Pulmonary artery endothelial cell (primary cell): ENCODE measurements at regions not wholly inside any gene's neighbourhood (a gene's known extent, or its start where the extent isn't known, plus 50 kb on each side); places are given as distances from the start of the nearest gene placed in this dataset.
"Not testable (repeated sequence)": the region's sequence is repeated elsewhere in the genome, so short reads cannot be mapped to it uniquely, and the experiment has no call there.

Experiments
- DNase-seq: peaks from one replicate; pipeline ENCODE4 v3.0.0-alpha.2; 2011; ENCODE audit warnings: low read depth, low spot score

- DNase-seq, result no peak
Measured at GRCh38 chr14:30362369-30363218, 196.4 kb upstream of the G2E3 start.

- DNase-seq, result not testable (repeated sequence)
Measured at GRCh38 chr14:30363219-30363880, 195.6 kb upstream of the G2E3 start.

- DNase-seq, result no peak
Measured at GRCh38 chr14:30369502-30370180, 189.3 kb upstream of the G2E3 start.

GRCh38 chr14:30373053-30373452, 185.9 kb upstream of the G2E3 start:
- DNase-seq, result no peak

- DNase-seq, result no peak
Measured at GRCh38 chr14:30373526-30373925, 185.4 kb upstream of the G2E3 start.

- peak; percentile 11 for DNase-seq
Measured at GRCh38 chr14:30375296-30375892, 183.6 kb upstream of the G2E3 start.

- no peak for DNase-seq
Measured at GRCh38 chr14:30381861-30382480, 177.0 kb upstream of the G2E3 start.

- no peak for DNase-seq
Measured at GRCh38 chr14:30385925-30386324, 173.0 kb upstream of the G2E3 start.

- no peak for DNase-seq
Measured at GRCh38 chr14:30387871-30388270, 171.1 kb upstream of the G2E3 start.

GRCh38 chr14:30389134-30389876, 169.7 kb upstream of the G2E3 start:
- no peak for DNase-seq

- no peak for DNase-seq
Measured at GRCh38 chr14:30389877-30390385, 169.0 kb upstream of the G2E3 start.

GRCh38 chr14:30395065-30395464, 163.9 kb upstream of the G2E3 start:
- no peak for DNase-seq

GRCh38 chr14:30402846-30403245, 156.1 kb upstream of the G2E3 start:
- no peak for DNase-seq

- DNase-seq, result no peak
Measured at GRCh38 chr14:30403791-30404190, 155.2 kb upstream of the G2E3 start.

GRCh38 chr14:30409508-30410015, 149.4 kb upstream of the G2E3 start:
- DNase-seq, result not testable (repeated sequence)

- DNase-seq, result no peak
Measured at GRCh38 chr14:30410986-30411385, 148.0 kb upstream of the G2E3 start.

- not testable (repeated sequence) for DNase-seq
Measured at GRCh38 chr14:30413184-30413583, 145.8 kb upstream of the G2E3 start.

GRCh38 chr14:30417121-30417520, 141.8 kb upstream of the G2E3 start:
- no peak for DNase-seq

GRCh38 chr14:30417999-30418398, 141.0 kb upstream of the G2E3 start:
- no peak for DNase-seq

GRCh38 chr14:30419037-30419436, 139.9 kb upstream of the G2E3 start:
- DNase-seq, result no peak
